HepG2 (cell line): ENCODE measurements at regions not wholly inside any gene's neighbourhood (a gene's known extent, or its start where the extent isn't known, plus 50 kb on each side); places are given as distances from the start of the nearest gene placed in this dataset.

Experiments used
- ATAC-seq: fragments of 200-7000 bp; cut with Tn5 transposase; 3 replicates; pipeline ENCODE4 v1.9.1; 2020; ENCODE audit warnings: mild to moderate bottlenecking, moderate library complexity
- BruUV-seq: library from RNA; stranded (reverse); fragments of 400-500 nt; replicated peaks from 2 replicates; lab custom pipeline; 2021; lab: Mats Ljungman, UMichigan
- CTCF ChIA-PET: fragments of 300-600 bp; formaldehyde crosslinking; extraction: SDS; loops from one replicate; lab custom pipeline; 2021; ENCODE audit warnings: low total read pairs, inconsistent platforms, low intra/inter-chr PET ratio; lab: Yijun Ruan, JAX
- POLR2A ChIA-PET: fragments of 350-600 bp; sonication (Branson Sonifier 250); formaldehyde crosslinking; loops from one replicate; lab custom pipeline; 2020; ENCODE audit warnings: antibody characterized with exemption, inconsistent platforms; lab: Yijun Ruan, JAX
- DNase-seq: peaks from one replicate; pipeline ENCODE4 v3.0.0-alpha.2; 2015; ENCODE audit warnings: low spot score
- FAIRE-seq: peaks from 3 replicates; lab custom pipeline; 2011; peaks lifted over from hg19 to GRCh38; lab: Jason Lieb, UNC
- H2AFZ ChIP-seq: one replicate; pipeline ENCODE4 v1.6.1; 2011; ENCODE audit warnings: low read length, inconsistent platforms
- H3K27ac ChIP-seq: fragments of 300-600 bp; 3 replicates; pipeline ENCODE4 v1.8.0; 2011; ENCODE audit warnings: mixed run types, mild to moderate bottlenecking, mixed read lengths, low read length, inconsistent platforms; ENCODE audit not compliant: insufficient read depth; ENCODE audit errors: extremely low read length
- H3K27me3 ChIP-seq, 2 experiments: fragments of 200-600 bp in 1 of 2; 2 replicates in 1 of 2; 3 replicates in 1 of 2; pipeline versions ENCODE4 v1.6.0 to v1.8.0; 2011; ENCODE audit warnings: low read length in 2 of 2, mild to moderate bottlenecking in 2 of 2, moderate library complexity in 2 of 2, inconsistent platforms in 1 of 2; ENCODE audit not compliant: insufficient read depth in 2 of 2, control insufficient read depth in 1 of 2
- H3K36me3 ChIP-seq, 2 experiments: fragments of 200-600 bp in 1 of 2; replicated peaks in 1 of 2; 2 replicates in 1 of 2; 3 replicates in 1 of 2; pipeline versions ENCODE4 v1.5.1 to v1.8.0; 2011; ENCODE audit warnings: low read length in 2 of 2, inconsistent platforms in 1 of 2; ENCODE audit not compliant: insufficient read depth in 2 of 2, control insufficient read depth in 1 of 2
- H3K4me1 ChIP-seq: 2 replicates; pipeline ENCODE4 v1.5.1; 2012; ENCODE audit warnings: low read length, inconsistent platforms; ENCODE audit not compliant: insufficient read depth
- H3K4me2 ChIP-seq: 2 replicates; pipeline ENCODE4 v1.6.0; 2011; ENCODE audit warnings: low read depth, low read length, inconsistent platforms
- H3K4me3 ChIP-seq, 3 experiments: fragments of 200-600 bp in 1 of 3; sonication (generic), shearing (Covaris generic) in 1 of 3; replicated peaks in 1 of 3; 2 replicates each; pipeline ENCODE4 v1.5.1; 2011 to 2016; ENCODE audit warnings: low read length in 3 of 3, inconsistent platforms in 2 of 3, low read depth in 2 of 3, mild to moderate bottlenecking in 2 of 3, control low read depth in 1 of 3, mixed read lengths in 1 of 3; ENCODE audit not compliant: insufficient read depth in 1 of 3
- H3K79me2 ChIP-seq: one replicate; pipeline ENCODE4 v1.6.1; 2011; ENCODE audit warnings: low read length, inconsistent platforms; ENCODE audit not compliant: insufficient read depth
- H3K9ac ChIP-seq: 2 replicates; pipeline ENCODE4 v1.6.0; 2011; ENCODE audit warnings: mild to moderate bottlenecking, low read depth, low read length, inconsistent platforms; ENCODE audit not compliant: insufficient read depth
- H3K9me3 ChIP-seq: 2 replicates; pipeline ENCODE4 v1.5.1; 2012; ENCODE audit warnings: mild to moderate bottlenecking, low read length
- H4K20me1 ChIP-seq: 2 replicates; pipeline ENCODE4 v1.6.0; 2011; ENCODE audit warnings: inconsistent platforms, mild to moderate bottlenecking, low read length, moderate library complexity; ENCODE audit not compliant: insufficient read depth
- AGO2 ChIP-seq: fragments of 200-400 bp; formaldehyde crosslinking; optimal IDR thresholded peaks from 2 replicates; pipeline ENCODE3; 2017; ENCODE audit warnings: mild to moderate bottlenecking, low read depth, low read length, moderate library complexity
- CTCF ChIP-seq: sonication (generic); formaldehyde crosslinking; IDR thresholded peaks from 2 replicates; pipeline ENCODE4 v1.5.0; 2020; ENCODE audit warnings: mild to moderate bottlenecking, missing genetic modification reagents, moderate library complexity
- EHMT2 ChIP-seq: fragments of 200-600 bp; sonication (generic); IDR thresholded peaks from 2 replicates; pipeline ENCODE4 v1.7.0; 2017; ENCODE audit warnings: antibody characterized with exemption, low read depth, low read length, borderline replicate concordance
- FIP1L1 ChIP-seq: fragments of 200-400 bp; formaldehyde crosslinking; IDR thresholded peaks from 2 replicates; pipeline ENCODE4 v1.6.1; 2018; ENCODE audit warnings: low read depth, mild to moderate bottlenecking, low read length, moderate library complexity, borderline replicate concordance; ENCODE audit not compliant: insufficient read depth
- FOXO1 ChIP-seq: sonication (generic); formaldehyde crosslinking; IDR thresholded peaks from 2 replicates; pipeline ENCODE4 v1.4.0; 2020; ENCODE audit warnings: missing genetic modification reagents
- GLI4 ChIP-seq: sonication (generic); formaldehyde crosslinking; IDR thresholded peaks from 2 replicates; pipeline ENCODE4 v1.5.1; 2020; ENCODE audit warnings: missing genetic modification reagents, mild to moderate bottlenecking, moderate library complexity, borderline replicate concordance
- IKZF4 ChIP-seq: sonication (generic); formaldehyde crosslinking; IDR thresholded peaks from 2 replicates; pipeline ENCODE4 v1.5.1; 2020; ENCODE audit warnings: borderline replicate concordance, mild to moderate bottlenecking, low read depth, missing genetic modification reagents; ENCODE audit errors: not compliant biosample characterization
- NFE2L1 ChIP-seq: sonication (generic); formaldehyde crosslinking; IDR thresholded peaks from 2 replicates; pipeline ENCODE4 v1.4.0; 2020; ENCODE audit warnings: missing genetic modification reagents, mild to moderate bottlenecking, borderline replicate concordance
- NFYC ChIP-seq: IDR thresholded peaks from 2 replicates; pipeline ENCODE4 v1.6.1; 2016; ENCODE audit warnings: missing genetic modification reagents, missing compliant biosample characterization
- PAF1 ChIP-seq: IDR thresholded peaks from 2 replicates; pipeline ENCODE4 v1.6.1; 2016; ENCODE audit warnings: missing genetic modification reagents, missing compliant biosample characterization
- TFDP1 ChIP-seq: IDR thresholded peaks from 2 replicates; pipeline ENCODE4 v1.6.1; 2016; ENCODE audit warnings: missing compliant biosample characterization, missing genetic modification reagents, borderline replicate concordance
- THAP11 ChIP-seq: IDR thresholded peaks from 2 replicates; pipeline ENCODE4 v1.6.1; 2016; ENCODE audit warnings: missing biosample characterization, missing genetic modification reagents
- ZBTB46 ChIP-seq: sonication (generic); formaldehyde crosslinking; IDR thresholded peaks from 2 replicates; pipeline ENCODE4 v1.4.0; 2020; ENCODE audit warnings: mild to moderate bottlenecking, missing genetic modification reagents, borderline replicate concordance
- ZNF18 ChIP-seq: sonication (generic); formaldehyde crosslinking; IDR thresholded peaks from 2 replicates; pipeline ENCODE4 v1.8.0; 2022; ENCODE audit warnings: mild to moderate bottlenecking, missing genetic modification reagents; ENCODE audit not compliant: insufficient replicate concordance
- ZNF20 ChIP-seq: sonication (generic); formaldehyde crosslinking; IDR thresholded peaks from 2 replicates; pipeline ENCODE4 v1.4.0; 2020; ENCODE audit warnings: mild to moderate bottlenecking, moderate library complexity, missing genetic modification reagents
- ZNF224 ChIP-seq: sonication (generic); formaldehyde crosslinking; IDR thresholded peaks from 2 replicates; pipeline ENCODE4 v1.5.0; 2020; ENCODE audit warnings: mild to moderate bottlenecking, missing genetic modification reagents
- ZNF605 ChIP-seq: sonication (generic); formaldehyde crosslinking; IDR thresholded peaks from 2 replicates; pipeline ENCODE4 v1.8.0; 2022; ENCODE audit warnings: mild to moderate bottlenecking, missing genetic modification reagents
- ZNF678 ChIP-seq: sonication (generic); formaldehyde crosslinking; IDR thresholded peaks from 2 replicates; pipeline ENCODE4 v1.4.0; 2020; ENCODE audit warnings: mild to moderate bottlenecking, missing genetic modification reagents
- WGBS: methylation state at CpG from one replicate; pipeline ENCODE4 v1.1.6; 2017; ENCODE audit warnings: low lambda C conversion rate; 5-methylcytosine and 5-hydroxymethylcytosine counted together
- in situ Hi-C: cut with HindIII; loops from 2 replicates; pipeline ENCODE4 v1.10.0; 2017; ENCODE audit warnings: low pct_unique_long_range_greater_than_20kb; ENCODE audit not compliant: extremely low pct_ligation_motif_present
- intact Hi-C: fragments of 100-400 bp; cut with micrococcal nuclease; formaldehyde crosslinking; loops from one replicate; pipeline ENCODE4 v1.10.0; 2022; ENCODE audit not compliant: unreplicated experiment

- intact Hi-C loops, result no loop called here
- in situ Hi-C loops, result no loop called here
- BruUV-seq, result no TSS peak
- no peak for FAIRE-seq
- H2AFZ ChIP-seq, result peak overlapping the region; percentile 38
- H3K36me3 ChIP-seq, result no peaks in the 10 kb centered on the region
- no peaks in the 10 kb centered on the region for H3K4me1 ChIP-seq
- POLR2A ChIA-PET, result no interaction called here
- no peak for ATAC-seq
- no peaks in the 10 kb centered on the region for H4K20me1 ChIP-seq
- DNase-seq, result no peak
- no peak overlapping the region for H3K4me2 ChIP-seq
- no peak overlapping the region for H3K27ac ChIP-seq
- H3K9me3 ChIP-seq, result no peaks in the 10 kb centered on the region
- TF ChIP-seq ZNF678 (CRISPR knock-in tag), result no peak
- no peak for TF ChIP-seq IKZF4
- TF ChIP-seq TFDP1 (CRISPR knock-in tag), result no peak
- no peak for TF ChIP-seq FOXO1 (CRISPR knock-in tag)
- TF ChIP-seq ZNF20 (CRISPR knock-in tag), result no peak
- no peak for TF ChIP-seq CTCF (CRISPR knock-in tag)
- no peak for TF ChIP-seq AGO2
- no peak for TF ChIP-seq PAF1 (CRISPR knock-in tag)
- TF ChIP-seq GLI4, result no peak
- TF ChIP-seq ZNF18 (CRISPR knock-in tag), result no peak
- no peak for TF ChIP-seq ZNF224 (CRISPR knock-in tag)
- TF ChIP-seq NFE2L1 (CRISPR knock-in tag), result no peak
- no peak for TF ChIP-seq THAP11 (CRISPR knock-in tag)
- no peak for TF ChIP-seq EHMT2
- TF ChIP-seq FIP1L1, result no peak
- TF ChIP-seq ZBTB46, result no peak
- TF ChIP-seq ZNF605 (CRISPR knock-in tag), result no peak
- no peak for TF ChIP-seq NFYC (CRISPR knock-in tag)
- WGBS, result 0% methylated on average over 2 of the region's 2 CpGs
- no peaks in the 10 kb centered on the region for H3K27me3 ChIP-seq
- CTCF ChIA-PET, result no interaction called here
- no peak overlapping the region for H3K4me3 ChIP-seq
- no peak overlapping the region for H3K9ac ChIP-seq
- H3K79me2 ChIP-seq, result no peaks in the 10 kb centered on the region
Observed at GRCh38 chr5:131067636-131068035, 97.4 kb downstream of the HINT1 start.
